ENCODE measurements at regions not wholly inside any gene's neighbourhood (a gene's known extent, or its start where the extent isn't known, plus 50 kb on each side); places are given as distances from the start of the nearest gene placed in this dataset.
A peak's percentile ranks its signal among the peaks of the same experiment; 100 is the strongest.

GRCh38 chr19:30891051-30891450, 458.2 kb downstream of the TSHZ3 start:
- no peak for TF ChIP-seq POLR2AphosphoS5 (IDR thresholded peaks at IDR 0.05)
- DNase-seq (no peak), ATAC-seq (ENCODE audit: low FRiP score in 2 of 2) (no peak)
- no peak overlapping the region for H3K4me3 ChIP-seq
- 84 to 93% methylated on average over 4 of the region's 4 CpGs for WGBS, 2 donors
- H3K9me3 ChIP-seq = no peaks in the 10 kb centered on the region
- H3K27me3 ChIP-seq = no peaks in the 10 kb centered on the region
- H3K27ac ChIP-seq = no peak overlapping the region
- no peaks in the 10 kb centered on the region for H3K4me1 ChIP-seq
- no peaks in the 10 kb centered on the region for H3K36me3 ChIP-seq

GRCh38 chr19:30890033-30890432, 459.2 kb downstream of the TSHZ3 start:
- WGBS, 2 donors = 53 to 56% methylated on average over 2 of the region's 2 CpGs
- ATAC-seq (ENCODE audit: low FRiP score in 2 of 2) (no peak), DNase-seq (no peak)
- Histone ChIP-seq H3K27ac (peak overlapping the region in 1 of 4 donors; percentile 1), H3K27me3 (no peaks in the 10 kb centered on the region), H3K4me3 (no peak overlapping the region), H3K9me3 (no peaks in the 10 kb centered on the region), H3K36me3 (no peaks in the 10 kb centered on the region), H3K4me1 (no peaks in the 10 kb centered on the region)
- TF ChIP-seq POLR2AphosphoS5 (IDR thresholded peaks at IDR 0.05) (no peak), EP300 (IDR thresholded peaks at IDR 0.05) (peak in 1 of 4 donors; percentile 28)

GRCh38 chr19:30888937-30889336, 460.3 kb downstream of the TSHZ3 start:
- no peak for DNase-seq
- H3K27me3 ChIP-seq = no peaks in the 10 kb centered on the region
- TF ChIP-seq CTCF (IDR thresholded peaks at IDR 0.05) = no peak
- no peak for TF ChIP-seq POLR2A (IDR thresholded peaks at IDR 0.05)
- no peak for TF ChIP-seq EP300 (IDR thresholded peaks at IDR 0.05)
- no peak for TF ChIP-seq POLR2AphosphoS5 (IDR thresholded peaks at IDR 0.05)
- ATAC-seq (ENCODE audit: low FRiP score in 2 of 2) = no peak
- H3K36me3 ChIP-seq = no peaks in the 10 kb centered on the region
- 92 to 94% methylated on average over 2 of the region's 2 CpGs for WGBS, 2 donors
- no peaks in the 10 kb centered on the region for H3K9me3 ChIP-seq
- H3K4me3 ChIP-seq = no peak overlapping the region
- H3K27ac ChIP-seq = peak overlapping the region in 1 of 4 donors; percentile 1
- no peaks in the 10 kb centered on the region for H3K4me1 ChIP-seq

GRCh38 chr19:30887042-30887441, 462.2 kb downstream of the TSHZ3 start:
- Histone ChIP-seq H3K27ac (no peak overlapping the region), H3K4me3 (no peak overlapping the region), H3K9me3 (no peaks in the 10 kb centered on the region), H3K36me3 (no peaks in the 10 kb centered on the region), H3K4me1 (no peaks in the 10 kb centered on the region), H3K27me3 (no peaks in the 10 kb centered on the region)
- DNase-seq (no peak), ATAC-seq (ENCODE audit: low FRiP score in 2 of 2) (no peak)
- TF ChIP-seq POLR2AphosphoS5 (IDR thresholded peaks at IDR 0.05) = no peak
- 72 to 82% methylated on average over 4 to 6 of the region's 6 CpGs for WGBS, 2 donors

- H3K4me1 ChIP-seq = no peaks in the 10 kb centered on the region
- no peak overlapping the region for H3K27ac ChIP-seq
- H3K36me3 ChIP-seq = no peaks in the 10 kb centered on the region
- no peaks in the 10 kb centered on the region for H3K9me3 ChIP-seq
- ATAC-seq (ENCODE audit: low FRiP score in 2 of 2) (no peak), DNase-seq (no peak)
- TF ChIP-seq POLR2A (IDR thresholded peaks at IDR 0.05) = no peak
- TF ChIP-seq CTCF (IDR thresholded peaks at IDR 0.05) = no peak
- TF ChIP-seq EP300 (IDR thresholded peaks at IDR 0.05) = no peak
- TF ChIP-seq POLR2AphosphoS5 (IDR thresholded peaks at IDR 0.05) = no peak
- no peaks in the 10 kb centered on the region for H3K27me3 ChIP-seq
- WGBS, 2 donors = 85 to 87% methylated on average over 3 to 7 of the region's 7 CpGs
- no peak overlapping the region for H3K4me3 ChIP-seq
Observed at GRCh38 chr19:30886222-30886621, 463.0 kb downstream of the TSHZ3 start.

- Histone ChIP-seq H3K27ac (no peak overlapping the region), H3K36me3 (no peaks in the 10 kb centered on the region), H3K4me3 (no peak overlapping the region), H3K9me3 (no peaks in the 10 kb centered on the region), H3K27me3 (no peaks in the 10 kb centered on the region), H3K4me1 (peaks cover 0 to 3% (median 1%) of the 10 kb centered on the region in 4 donors)
- DNase-seq = peak in 1 of 2 donors; percentile 51
- 79 to 89% methylated on average over 5 to 11 of the region's 11 CpGs for WGBS, 2 donors
- no peak for TF ChIP-seq POLR2A (IDR thresholded peaks at IDR 0.05)
- TF ChIP-seq CTCF (IDR thresholded peaks at IDR 0.05) = no peak
- no peak for TF ChIP-seq POLR2AphosphoS5 (IDR thresholded peaks at IDR 0.05)
- no peak for TF ChIP-seq EP300 (IDR thresholded peaks at IDR 0.05)
- ATAC-seq (ENCODE audit: low FRiP score in 2 of 2) = no peak
Observed at GRCh38 chr19:30884146-30884812, 465.0 kb downstream of the TSHZ3 start.
